Activated naive CD4-positive, alpha-beta T cell treated with anti-CD3 and anti-CD28 coated beads for 36 hours (primary cell): ENCODE measurements at regions not wholly inside any gene's neighbourhood (a gene's known extent, or its start where the extent isn't known, plus 50 kb on each side); places are given as distances from the start of the nearest gene placed in this dataset.

Experiments used
- CTCF ChIA-PET: fragments of 350-600 bp; sonication (Branson Sonifier 250); formaldehyde crosslinking; loops from one replicate; lab custom pipeline; 2021; ENCODE audit warnings: antibody characterized with exemption; lab: Charles Lee
- DNase-seq: peaks from one replicate; pipeline ENCODE4 v3.0.0-alpha.2; 2020
- H3K27ac Mint-ChIP-seq: one replicate; pipeline ENCODE4 v1.8.0; 2021; ENCODE audit warnings: mild to moderate bottlenecking, mixed read lengths
- H3K27me3 Mint-ChIP-seq: one replicate; pipeline ENCODE4 v1.8.0; 2021; ENCODE audit warnings: low read depth, mixed read lengths
- H3K36me3 Mint-ChIP-seq: one replicate; pipeline ENCODE4 v1.8.0; 2021; ENCODE audit warnings: low read depth, mixed read lengths
- H3K4me1 Mint-ChIP-seq: one replicate; pipeline ENCODE4 v1.8.0; 2021; ENCODE audit warnings: low read depth, mixed read lengths
- H3K4me3 Mint-ChIP-seq: one replicate; pipeline ENCODE4 v1.8.0; 2021; ENCODE audit warnings: mild to moderate bottlenecking, moderate library complexity, mixed read lengths
- H3K9me3 Mint-ChIP-seq: one replicate; pipeline ENCODE4 v1.8.0; 2021; ENCODE audit warnings: mixed read lengths
- intact Hi-C: fragments of 100-400 bp; cut with micrococcal nuclease; formaldehyde crosslinking; loops from one replicate; pipeline ENCODE4 v1.15.1; 2023

DNA sequence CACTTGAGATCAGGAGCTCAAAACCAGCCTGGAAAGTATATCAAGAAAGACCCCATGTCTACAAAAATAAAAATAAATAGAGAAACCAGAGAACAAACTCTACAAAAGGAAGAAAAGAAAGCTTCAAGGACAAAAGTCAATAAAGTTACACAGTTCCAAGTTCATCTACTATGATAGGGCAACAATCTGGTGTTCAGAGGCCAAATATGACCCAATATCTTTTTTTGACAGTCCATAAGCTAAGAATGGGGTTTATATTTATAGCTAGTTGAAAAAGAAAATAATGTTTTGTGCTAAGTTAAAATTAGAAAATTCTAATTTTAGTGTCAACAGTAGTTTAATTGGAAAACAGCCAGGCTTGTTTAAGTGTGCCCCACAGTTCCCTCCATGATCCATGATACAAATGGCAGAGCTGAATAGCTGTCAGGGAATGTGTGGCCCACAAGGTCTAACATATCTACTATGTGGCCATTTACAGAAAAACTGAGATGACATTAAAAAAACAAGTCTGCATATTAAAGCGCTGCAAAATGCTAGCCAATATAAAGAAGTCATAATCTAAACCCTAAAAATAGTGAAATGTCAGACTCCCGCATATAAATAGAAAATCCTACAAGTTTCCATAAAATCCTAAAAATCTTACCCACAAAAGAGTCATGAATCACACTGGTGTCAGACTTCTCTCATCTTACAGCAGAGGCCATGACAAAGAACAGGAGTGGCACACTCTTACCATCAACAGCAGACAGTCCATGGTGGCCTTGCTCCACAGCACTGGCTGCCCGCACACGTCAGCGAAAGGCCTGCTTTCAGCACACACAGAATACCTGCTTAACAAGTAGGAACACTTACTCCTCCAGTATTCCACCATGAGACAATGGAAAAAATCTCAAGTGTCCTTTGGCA is 281.9 kb upstream of the HSFY2 start:
- peaks cover 9% of the 10 kb centered on the region for H3K4me1 Mint-ChIP-seq
- CTCF ChIA-PET, result no interaction called here
- H3K9me3 Mint-ChIP-seq, result no peaks in the 10 kb centered on the region

GRCh38 chrY:19053806-19054205 is 280.3 kb upstream of the HSFY2 start:
- no peaks in the 10 kb centered on the region for H3K9me3 Mint-ChIP-seq
- H3K4me1 Mint-ChIP-seq, result peaks cover 9% of the 10 kb centered on the region
- intact Hi-C loops, result no loop called here
- CTCF ChIA-PET, result no interaction called here
- H3K4me3 Mint-ChIP-seq, result no peak overlapping the region
- H3K27me3 Mint-ChIP-seq, result no peaks in the 10 kb centered on the region
- no peak for DNase-seq
- H3K36me3 Mint-ChIP-seq, result peaks cover 8% of the 10 kb centered on the region
- no peak overlapping the region for H3K27ac Mint-ChIP-seq

More for the DNA sequence above, 281.9 kb upstream of the HSFY2 start:
- DNase-seq, result no peak
- Mint-ChIP-seq H3K36me3 (peaks cover 3% of the 10 kb centered on the region), H3K27me3 (no peaks in the 10 kb centered on the region), H3K27ac (no peak overlapping the region), H3K4me3 (no peak overlapping the region)
- intact Hi-C loops, result no loop called here

- Mint-ChIP-seq H3K27me3 (no peaks in the 10 kb centered on the region), H3K9me3 (no peaks in the 10 kb centered on the region), H3K27ac (no peak overlapping the region), H3K4me1 (peaks cover 9% of the 10 kb centered on the region), H3K4me3 (no peak overlapping the region), H3K36me3 (peaks cover 15% of the 10 kb centered on the region)
- DNase-seq, result no peak
- CTCF ChIA-PET, result no interaction called here
- intact Hi-C loops, result no loop called here
Measured at GRCh38 chrY:19051021-19051420, 277.5 kb upstream of the HSFY2 start.

DNA sequence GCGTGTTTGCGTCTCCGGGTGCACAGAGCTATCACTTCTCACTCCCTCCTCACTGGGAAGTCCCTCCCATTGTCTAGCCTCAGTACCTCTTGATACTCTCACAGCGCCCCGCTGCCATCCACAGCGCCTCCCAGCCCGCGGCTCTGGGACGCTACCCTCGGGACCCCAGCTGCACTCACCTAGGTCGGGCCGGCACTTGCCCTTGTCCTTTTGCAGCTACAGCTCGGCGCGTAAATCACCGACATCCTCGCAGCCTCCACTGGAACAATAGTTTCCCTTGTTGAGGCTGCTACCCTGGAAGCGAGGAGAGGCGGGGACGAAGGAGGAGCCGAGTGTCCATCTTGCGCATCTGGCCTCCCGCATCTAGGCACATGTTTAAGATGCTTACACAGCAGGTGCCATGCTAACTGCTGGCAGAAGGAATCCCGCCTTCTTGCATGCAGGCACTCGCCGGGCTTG is 269.5 kb upstream of the HSFY2 start:
- no peak for DNase-seq
- Mint-ChIP-seq H3K4me3 (no peak overlapping the region), H3K27ac (no peak overlapping the region), H3K9me3 (peaks cover 5% of the 10 kb centered on the region), H3K27me3 (no peaks in the 10 kb centered on the region), H3K4me1 (no peaks in the 10 kb centered on the region), H3K36me3 (peaks cover 49% of the 10 kb centered on the region)
- CTCF ChIA-PET, result no interaction called here
- intact Hi-C loops, result no loop called here

GRCh38 chrY:19042306-19042958 is 268.9 kb upstream of the HSFY2 start:
- H3K36me3 Mint-ChIP-seq, result peaks cover 49% of the 10 kb centered on the region
- no peak overlapping the region for H3K27ac Mint-ChIP-seq
- no peak overlapping the region for H3K4me3 Mint-ChIP-seq
- intact Hi-C loops, result no loop called here
- CTCF ChIA-PET, result no interaction called here
- no peak for DNase-seq
- no peaks in the 10 kb centered on the region for H3K4me1 Mint-ChIP-seq
- no peaks in the 10 kb centered on the region for H3K27me3 Mint-ChIP-seq
- H3K9me3 Mint-ChIP-seq, result peaks cover 5% of the 10 kb centered on the region

- Mint-ChIP-seq H3K27ac (no peak overlapping the region), H3K36me3 (no peaks in the 10 kb centered on the region), H3K27me3 (no peaks in the 10 kb centered on the region), H3K4me1 (no peaks in the 10 kb centered on the region), H3K4me3 (no peak overlapping the region), H3K9me3 (no peaks in the 10 kb centered on the region)
- no peak for DNase-seq
- intact Hi-C loops, result no loop called here
- CTCF ChIA-PET, result no interaction called here
Measured at GRCh38 chrY:19026631-19027030, 253.1 kb upstream of the HSFY2 start.

DNA sequence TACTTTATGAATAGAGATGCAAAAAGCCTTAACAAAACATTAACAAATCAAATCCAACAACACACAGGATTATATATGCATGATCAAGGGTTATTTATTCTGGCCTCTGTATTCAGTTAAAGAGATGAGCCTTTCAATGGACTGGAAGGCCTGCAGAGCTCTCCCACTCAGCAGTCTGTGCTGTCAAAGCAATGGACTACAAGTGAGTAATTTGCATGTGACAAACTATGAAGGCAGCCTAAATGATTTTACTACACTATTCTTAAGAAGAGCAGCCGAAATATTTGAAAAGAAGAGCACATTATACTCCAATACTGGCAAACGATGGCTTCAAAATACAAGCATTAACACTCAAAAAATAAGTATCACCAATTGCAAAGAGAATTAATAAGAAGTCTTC is 250.4 kb upstream of the HSFY2 start:
- H3K36me3 Mint-ChIP-seq, result no peaks in the 10 kb centered on the region
- DNase-seq, result no peak
- CTCF ChIA-PET, result no interaction called here
- no peak overlapping the region for H3K4me3 Mint-ChIP-seq
- H3K27me3 Mint-ChIP-seq, result no peaks in the 10 kb centered on the region
- intact Hi-C loops, result no loop called here
- no peak overlapping the region for H3K27ac Mint-ChIP-seq
- H3K9me3 Mint-ChIP-seq, result no peaks in the 10 kb centered on the region
- H3K4me1 Mint-ChIP-seq, result no peaks in the 10 kb centered on the region

DNA sequence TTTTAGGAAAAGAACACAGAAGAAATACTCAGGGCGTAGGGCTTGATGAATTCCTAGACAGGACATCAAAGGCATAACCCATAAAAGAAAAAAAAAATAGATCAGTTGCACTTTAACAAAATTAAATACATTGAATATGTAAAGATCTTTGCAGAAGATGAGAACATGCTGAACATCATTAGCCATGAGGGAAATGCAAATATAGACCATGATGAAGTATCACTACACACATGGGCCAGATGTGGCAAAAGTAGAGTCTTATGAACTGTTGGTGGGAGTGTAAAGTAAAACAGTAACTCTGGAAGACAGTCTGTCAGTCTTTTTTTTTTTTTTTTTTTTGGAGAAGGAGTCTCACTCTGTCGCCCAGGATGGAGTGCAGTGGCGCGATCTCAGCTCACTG is 246.7 kb upstream of the HSFY2 start:
- H3K27ac Mint-ChIP-seq, result no peak overlapping the region
- H3K9me3 Mint-ChIP-seq, result no peaks in the 10 kb centered on the region
- no peak overlapping the region for H3K4me3 Mint-ChIP-seq
- CTCF ChIA-PET, result no interaction called here
- peaks cover 6% of the 10 kb centered on the region for H3K4me1 Mint-ChIP-seq
- peaks cover 3% of the 10 kb centered on the region for H3K36me3 Mint-ChIP-seq
- intact Hi-C loops, result no loop called here
- DNase-seq, result no peak
- H3K27me3 Mint-ChIP-seq, result no peaks in the 10 kb centered on the region

GRCh38 chrY:19016990-19017389 is 243.5 kb upstream of the HSFY2 start:
- no peaks in the 10 kb centered on the region for H3K27me3 Mint-ChIP-seq
- DNase-seq, result no peak
- H3K9me3 Mint-ChIP-seq, result no peaks in the 10 kb centered on the region
- no peak overlapping the region for H3K27ac Mint-ChIP-seq
- intact Hi-C loops, result no loop called here
- peaks cover 3% of the 10 kb centered on the region for H3K36me3 Mint-ChIP-seq
- CTCF ChIA-PET, result no interaction called here
- H3K4me3 Mint-ChIP-seq, result no peak overlapping the region
- H3K4me1 Mint-ChIP-seq, result peaks cover 7% of the 10 kb centered on the region

GRCh38 chrY:19015854-19016253 is 242.3 kb upstream of the HSFY2 start:
- peaks cover 15% of the 10 kb centered on the region for H3K4me1 Mint-ChIP-seq
- H3K9me3 Mint-ChIP-seq, result no peaks in the 10 kb centered on the region
- intact Hi-C loops, result no loop called here
- CTCF ChIA-PET, result no interaction called here
- peaks cover 3% of the 10 kb centered on the region for H3K36me3 Mint-ChIP-seq
- peak; percentile 8 for DNase-seq
- H3K4me3 Mint-ChIP-seq, result no peak overlapping the region
- no peak overlapping the region for H3K27ac Mint-ChIP-seq
- no peaks in the 10 kb centered on the region for H3K27me3 Mint-ChIP-seq

GRCh38 chrY:19015213-19015612 is 241.7 kb upstream of the HSFY2 start:
- DNase-seq, result no peak
- H3K4me3 Mint-ChIP-seq, result no peak overlapping the region
- CTCF ChIA-PET, result no interaction called here
- H3K27ac Mint-ChIP-seq, result no peak overlapping the region
- H3K9me3 Mint-ChIP-seq, result no peaks in the 10 kb centered on the region
- H3K36me3 Mint-ChIP-seq, result peaks cover 3% of the 10 kb centered on the region
- no peaks in the 10 kb centered on the region for H3K27me3 Mint-ChIP-seq
- peaks cover 15% of the 10 kb centered on the region for H3K4me1 Mint-ChIP-seq
- intact Hi-C loops, result no loop called here

DNA sequence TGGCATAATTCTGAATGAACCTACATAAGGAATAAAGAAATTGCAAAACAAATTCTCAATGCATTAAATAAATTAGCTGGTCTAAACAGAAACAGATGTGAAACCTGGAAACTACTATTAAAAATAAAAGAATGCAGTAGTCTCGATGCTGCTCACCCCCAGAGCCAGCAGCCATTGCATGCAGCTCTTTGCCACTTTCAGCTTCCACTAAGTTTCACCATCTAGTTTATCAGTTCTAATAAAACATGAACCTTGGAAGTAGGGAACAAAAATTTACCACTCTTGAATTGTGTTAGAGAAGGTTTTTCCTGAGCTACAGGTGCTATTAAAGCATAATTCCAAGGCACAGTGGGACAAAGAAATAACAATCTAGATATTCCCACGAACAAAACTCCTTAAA is 239.4 kb upstream of the HSFY2 start:
- peaks cover 4% of the 10 kb centered on the region for H3K36me3 Mint-ChIP-seq
- no peaks in the 10 kb centered on the region for H3K27me3 Mint-ChIP-seq
- intact Hi-C loops, result no loop called here
- CTCF ChIA-PET, result no interaction called here
- peaks cover 15% of the 10 kb centered on the region for H3K4me1 Mint-ChIP-seq
- no peak overlapping the region for H3K4me3 Mint-ChIP-seq
- peaks cover under 1% of the 10 kb centered on the region for H3K9me3 Mint-ChIP-seq
- no peak overlapping the region for H3K27ac Mint-ChIP-seq
- DNase-seq, result no peak

DNA sequence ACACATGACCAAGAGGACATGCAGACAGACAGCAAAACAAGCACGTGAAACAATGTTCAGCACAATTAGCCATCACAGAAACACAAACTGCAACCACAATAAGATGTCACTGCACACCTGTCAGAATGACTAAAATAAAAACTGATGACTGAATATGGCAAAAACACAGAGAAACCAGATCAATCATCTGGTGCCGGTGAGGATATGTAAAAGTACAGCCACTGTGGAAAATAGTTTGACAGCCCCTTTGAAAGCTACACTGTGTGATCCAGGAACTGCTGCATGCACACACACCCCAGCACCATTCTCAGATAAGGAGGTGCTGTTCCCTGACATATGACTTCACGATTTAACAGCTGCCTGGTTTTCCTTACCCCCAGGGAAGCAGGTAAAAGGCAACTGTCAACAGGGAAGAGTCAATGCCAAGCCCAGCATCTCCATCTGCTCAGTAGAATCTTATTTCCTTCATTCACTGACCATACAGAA is 238.1 kb upstream of the HSFY2 start:
- CTCF ChIA-PET, result no interaction called here
- Mint-ChIP-seq H3K36me3 (peaks cover 6% of the 10 kb centered on the region), H3K4me1 (peaks cover 19% of the 10 kb centered on the region), H3K4me3 (no peak overlapping the region), H3K9me3 (peaks cover 2% of the 10 kb centered on the region), H3K27me3 (no peaks in the 10 kb centered on the region), H3K27ac (no peak overlapping the region)
- DNase-seq, result peak; percentile 28
- intact Hi-C loops, result loop anchor here (2.0 kb wide), 1 partner anchor 65 kb away; no protein-coding TSS in a partner anchor
